ENCODE measurements at regions not wholly inside any gene's neighbourhood (a gene's known extent, or its start where the extent isn't known, plus 50 kb on each side); places are given as distances from the start of the nearest gene placed in this dataset.
A peak's percentile ranks its signal among the peaks of the same experiment; 100 is the strongest.

DNA sequence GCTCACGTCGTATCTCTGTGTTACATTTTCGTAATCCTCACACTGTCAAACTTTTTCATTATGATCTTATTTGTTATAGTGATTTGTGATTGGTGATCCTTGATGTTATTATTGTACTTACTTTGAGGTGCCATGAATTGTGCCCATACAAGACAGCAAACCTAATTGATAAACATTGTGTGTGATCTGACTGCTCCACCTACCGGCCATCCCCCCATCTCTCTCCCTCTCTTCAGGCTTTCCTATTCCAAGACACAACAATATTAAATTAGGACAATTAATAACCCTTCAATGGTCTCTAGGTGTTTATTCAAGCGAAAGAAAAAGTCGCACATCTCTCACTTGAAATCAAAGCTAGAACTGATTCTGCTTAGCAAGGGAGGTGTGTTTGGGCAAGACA, 349.3 kb downstream of the RBM26 start:
- CTCF ChIA-PET, result no interaction called here
- Histone ChIP-seq H3K4me2 (no peak overlapping the region), H3K9me3 (no peaks in the 10 kb centered on the region), H3K79me2 (ENCODE audit: insufficient read depth) (no peaks in the 10 kb centered on the region), H3F3A (replicated peaks; ENCODE audit: insufficient read depth) (no peaks in the 10 kb centered on the region), H3K4me3 (ENCODE audit: low read depth in 2 of 2, low read length in 1 of 2) (peak overlapping the region in 1 of 2 experiments; percentile 26; a peak in 1 of 4 replicates), H3K9ac (no peak overlapping the region), H3K9me2 (no peaks in the 10 kb centered on the region), H3K36me3 (replicated peaks in 1 of 2; ENCODE audit: control insufficient read depth in 1 of 2, insufficient read depth in 2 of 2, low read length in 1 of 2) (no peaks in the 10 kb centered on the region), H3K27ac (ENCODE audit: low read depth in 2 of 2, low read length in 1 of 2) (no peak overlapping the region), H3K27me3 (ENCODE audit: insufficient read depth) (0 out of 2 replicates have a peak, but pooled peaks cover 5% of the 10 kb centered on the region), H2AFZ (ENCODE audit: low read depth) (no peak overlapping the region), H4K20me1 (ENCODE audit: insufficient read depth) (no peaks in the 10 kb centered on the region), H3K4me1 (ENCODE audit: control insufficient read depth in 1 of 2, insufficient read depth in 2 of 2, low read depth in 1 of 2, low read length in 1 of 2) (no peaks in the 10 kb centered on the region)
- no peak for DNase-seq
- TF ChIP-seq EZH2phosphoT487 (IDR thresholded peaks at IDR 0.05; ENCODE audit: borderline replicate concordance, low read depth) (no peak), POLR2AphosphoS5 (IDR thresholded peaks at IDR 0.05; ENCODE audit: low read depth, low read length) (no peak), NRF1 (IDR thresholded peaks at IDR 0.05; ENCODE audit: low read depth, low read length) (no peak)
- TF ChIP-seq, protein P1, sequence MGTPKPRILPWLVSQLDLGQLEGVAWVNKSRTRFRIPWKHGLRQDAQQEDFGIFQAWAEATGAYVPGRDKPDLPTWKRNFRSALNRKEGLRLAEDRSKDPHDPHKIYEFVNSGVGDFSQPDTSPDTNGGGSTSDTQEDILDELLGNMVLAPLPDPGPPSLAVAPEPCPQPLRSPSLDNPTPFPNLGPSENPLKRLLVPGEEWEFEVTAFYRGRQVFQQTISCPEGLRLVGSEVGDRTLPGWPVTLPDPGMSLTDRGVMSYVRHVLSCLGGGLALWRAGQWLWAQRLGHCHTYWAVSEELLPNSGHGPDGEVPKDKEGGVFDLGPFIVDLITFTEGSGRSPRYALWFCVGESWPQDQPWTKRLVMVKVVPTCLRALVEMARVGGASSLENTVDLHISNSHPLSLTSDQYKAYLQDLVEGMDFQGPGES (IDR thresholded peaks at IDR 0.05; ENCODE audit: low read depth, low read length), result no peak
- TF ChIP-seq, protein P2, sequence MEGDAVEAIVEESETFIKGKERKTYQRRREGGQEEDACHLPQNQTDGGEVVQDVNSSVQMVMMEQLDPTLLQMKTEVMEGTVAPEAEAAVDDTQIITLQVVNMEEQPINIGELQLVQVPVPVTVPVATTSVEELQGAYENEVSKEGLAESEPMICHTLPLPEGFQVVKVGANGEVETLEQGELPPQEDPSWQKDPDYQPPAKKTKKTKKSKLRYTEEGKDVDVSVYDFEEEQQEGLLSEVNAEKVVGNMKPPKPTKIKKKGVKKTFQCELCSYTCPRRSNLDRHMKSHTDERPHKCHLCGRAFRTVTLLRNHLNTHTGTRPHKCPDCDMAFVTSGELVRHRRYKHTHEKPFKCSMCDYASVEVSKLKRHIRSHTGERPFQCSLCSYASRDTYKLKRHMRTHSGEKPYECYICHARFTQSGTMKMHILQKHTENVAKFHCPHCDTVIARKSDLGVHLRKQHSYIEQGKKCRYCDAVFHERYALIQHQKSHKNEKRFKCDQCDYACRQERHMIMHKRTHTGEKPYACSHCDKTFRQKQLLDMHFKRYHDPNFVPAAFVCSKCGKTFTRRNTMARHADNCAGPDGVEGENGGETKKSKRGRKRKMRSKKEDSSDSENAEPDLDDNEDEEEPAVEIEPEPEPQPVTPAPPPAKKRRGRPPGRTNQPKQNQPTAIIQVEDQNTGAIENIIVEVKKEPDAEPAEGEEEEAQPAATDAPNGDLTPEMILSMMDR (IDR thresholded peaks at IDR 0.05), result peak; percentile 19; the same call in 1 of the 2 replicates
- 63% methylated on average over 6 of the region's 6 CpGs for WGBS (ENCODE audit: low lambda C conversion rate)
- POLR2A ChIA-PET, result no interaction called here

DNA sequence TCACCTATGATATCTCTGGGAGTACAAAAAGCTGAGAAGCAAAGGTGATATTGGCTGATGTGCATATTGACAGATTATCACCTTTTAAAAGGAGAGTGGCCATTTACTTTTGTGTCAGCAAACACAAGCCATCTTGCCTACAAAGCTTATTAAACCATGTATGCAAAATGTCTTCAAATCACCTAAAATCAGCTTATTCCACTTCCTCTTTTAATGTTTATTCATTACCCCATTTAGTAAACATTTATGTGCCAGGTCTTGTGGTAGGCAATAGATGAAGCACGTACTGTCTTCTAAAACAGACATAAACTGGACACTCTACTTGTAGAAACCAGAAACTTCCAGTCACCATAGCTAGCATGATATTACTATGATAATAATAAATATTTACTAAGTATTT, 354.6 kb downstream of the RBM26 start:
- Histone ChIP-seq H3K27me3 (ENCODE audit: insufficient read depth) (no peaks in the 10 kb centered on the region), H3K4me1 (ENCODE audit: control insufficient read depth in 1 of 2, insufficient read depth in 2 of 2, low read depth in 1 of 2, low read length in 1 of 2) (no peaks in the 10 kb centered on the region)
- TF ChIP-seq, protein P1 (IDR thresholded peaks at IDR 0.05; ENCODE audit: low read depth, low read length), result no peak
- TF ChIP-seq MXI1 (IDR thresholded peaks at IDR 0.05; ENCODE audit: low read depth, low read length) (no peak), YY1 (IDR thresholded peaks at IDR 0.05; ENCODE audit: low read depth) (no peak), SIN3A (IDR thresholded peaks at IDR 0.05; ENCODE audit: borderline replicate concordance, low read depth, low read length) (no peak), NFIC (IDR thresholded peaks at IDR 0.05; ENCODE audit: borderline replicate concordance) (no peak), CHD2 (IDR thresholded peaks at IDR 0.05; ENCODE audit: low read length, partially characterized antibody) (no peak), SMC3 (IDR thresholded peaks at IDR 0.05; ENCODE audit: low read depth, low read length) (no peak), TAF1 (IDR thresholded peaks at IDR 0.05; ENCODE audit: borderline replicate concordance, low read depth, low read length) (no peak)
- TF ChIP-seq, protein P3, sequence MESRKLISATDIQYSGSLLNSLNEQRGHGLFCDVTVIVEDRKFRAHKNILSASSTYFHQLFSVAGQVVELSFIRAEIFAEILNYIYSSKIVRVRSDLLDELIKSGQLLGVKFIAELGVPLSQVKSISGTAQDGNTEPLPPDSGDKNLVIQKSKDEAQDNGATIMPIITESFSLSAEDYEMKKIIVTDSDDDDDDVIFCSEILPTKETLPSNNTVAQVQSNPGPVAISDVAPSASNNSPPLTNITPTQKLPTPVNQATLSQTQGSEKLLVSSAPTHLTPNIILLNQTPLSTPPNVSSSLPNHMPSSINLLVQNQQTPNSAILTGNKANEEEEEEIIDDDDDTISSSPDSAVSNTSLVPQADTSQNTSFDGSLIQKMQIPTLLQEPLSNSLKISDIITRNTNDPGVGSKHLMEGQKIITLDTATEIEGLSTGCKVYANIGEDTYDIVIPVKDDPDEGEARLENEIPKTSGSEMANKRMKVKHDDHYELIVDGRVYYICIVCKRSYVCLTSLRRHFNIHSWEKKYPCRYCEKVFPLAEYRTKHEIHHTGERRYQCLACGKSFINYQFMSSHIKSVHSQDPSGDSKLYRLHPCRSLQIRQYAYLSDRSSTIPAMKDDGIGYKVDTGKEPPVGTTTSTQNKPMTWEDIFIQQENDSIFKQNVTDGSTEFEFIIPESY (IDR thresholded peaks at IDR 0.05; ENCODE audit: borderline replicate concordance, low read depth), result no peak
- TF ChIP-seq, protein P2 (IDR thresholded peaks at IDR 0.05), result no peak
- TF ChIP-seq, protein P4, sequence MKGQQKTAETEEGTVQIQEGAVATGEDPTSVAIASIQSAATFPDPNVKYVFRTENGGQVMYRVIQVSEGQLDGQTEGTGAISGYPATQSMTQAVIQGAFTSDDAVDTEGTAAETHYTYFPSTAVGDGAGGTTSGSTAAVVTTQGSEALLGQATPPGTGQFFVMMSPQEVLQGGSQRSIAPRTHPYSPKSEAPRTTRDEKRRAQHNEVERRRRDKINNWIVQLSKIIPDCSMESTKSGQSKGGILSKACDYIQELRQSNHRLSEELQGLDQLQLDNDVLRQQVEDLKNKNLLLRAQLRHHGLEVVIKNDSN (IDR thresholded peaks at IDR 0.05; ENCODE audit: borderline replicate concordance, low read depth), result no peak
- TF ChIP-seq, protein P5, sequence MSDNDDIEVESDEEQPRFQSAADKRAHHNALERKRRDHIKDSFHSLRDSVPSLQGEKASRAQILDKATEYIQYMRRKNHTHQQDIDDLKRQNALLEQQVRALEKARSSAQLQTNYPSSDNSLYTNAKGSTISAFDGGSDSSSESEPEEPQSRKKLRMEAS (IDR thresholded peaks at IDR 0.05; ENCODE audit: low read depth), result no peak
- TF ChIP-seq, protein P6, sequence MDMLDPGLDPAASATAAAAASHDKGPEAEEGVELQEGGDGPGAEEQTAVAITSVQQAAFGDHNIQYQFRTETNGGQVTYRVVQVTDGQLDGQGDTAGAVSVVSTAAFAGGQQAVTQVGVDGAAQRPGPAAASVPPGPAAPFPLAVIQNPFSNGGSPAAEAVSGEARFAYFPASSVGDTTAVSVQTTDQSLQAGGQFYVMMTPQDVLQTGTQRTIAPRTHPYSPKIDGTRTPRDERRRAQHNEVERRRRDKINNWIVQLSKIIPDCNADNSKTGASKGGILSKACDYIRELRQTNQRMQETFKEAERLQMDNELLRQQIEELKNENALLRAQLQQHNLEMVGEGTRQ (IDR thresholded peaks at IDR 0.05; ENCODE audit: borderline replicate concordance, low read depth, low read length), result no peak

More for the DNA sequence above, 354.6 kb downstream of the RBM26 start:
- no peak overlapping the region for H3K4me2 ChIP-seq
- no peaks in the 10 kb centered on the region for H3K79me2 ChIP-seq (ENCODE audit: insufficient read depth)
- H3K9me2 ChIP-seq, result no peaks in the 10 kb centered on the region
- no peak for DNase-seq
- H3K36me3 ChIP-seq (replicated peaks in 1 of 2; ENCODE audit: control insufficient read depth in 1 of 2, insufficient read depth in 2 of 2, low read length in 1 of 2), result no peaks in the 10 kb centered on the region
- no peak overlapping the region for H2AFZ ChIP-seq (ENCODE audit: low read depth)
- H3F3A ChIP-seq (replicated peaks; ENCODE audit: insufficient read depth), result no peaks in the 10 kb centered on the region
- H3K4me3 ChIP-seq (ENCODE audit: low read depth in 2 of 2, low read length in 1 of 2), result no peak overlapping the region
- no peak overlapping the region for H3K27ac ChIP-seq (ENCODE audit: low read depth in 2 of 2, low read length in 1 of 2)
- H3K9me3 ChIP-seq, result no peaks in the 10 kb centered on the region
- CTCF ChIA-PET, result no interaction called here
- 3% methylated on average over 1 of the region's 1 CpG for WGBS (ENCODE audit: low lambda C conversion rate)
- no peak overlapping the region for H3K9ac ChIP-seq
- POLR2A ChIA-PET, result no interaction called here
- no peaks in the 10 kb centered on the region for H4K20me1 ChIP-seq (ENCODE audit: insufficient read depth)

Measured in SK-N-SH (cell line).